Activated CD4-positive, alpha-beta T cell treated with anti-CD3 and anti-CD28 coated beads for 36 hours (primary cell): ENCODE measurements at regions not wholly inside any gene's neighbourhood (a gene's known extent, or its start where the extent isn't known, plus 50 kb on each side); places are given as distances from the start of the nearest gene placed in this dataset.
"Not testable (repeated sequence)": the region's sequence is repeated elsewhere in the genome, so short reads cannot be mapped to it uniquely, and the experiment has no call there.

ENCODE experiments used
- ATAC-seq: fragments of 200-7000 bp; cut with Tn5 transposase; one replicate; pipeline ENCODE4 v1.10.0; 2021; ENCODE audit warnings: mild to moderate bottlenecking, moderate library complexity
- CTCF ChIA-PET: fragments of 350-600 bp; sonication (Branson Sonifier 250); formaldehyde crosslinking; loops from one replicate; lab custom pipeline; 2021; ENCODE audit warnings: antibody characterized with exemption; lab: Charles Lee
- POLR2A ChIA-PET: fragments of 350-600 bp; sonication (Branson Sonifier 250); formaldehyde crosslinking; loops from one replicate; lab custom pipeline; 2021; ENCODE audit warnings: antibody characterized with exemption, inconsistent platforms; lab: Charles Lee
- DNase-seq: peaks from one replicate; pipeline ENCODE4 v3.0.0-alpha.2; 2020
- H3K27ac Mint-ChIP-seq: one replicate; pipeline ENCODE4 v1.8.0; 2021; ENCODE audit warnings: mixed read lengths
- H3K27me3 Mint-ChIP-seq: one replicate; pipeline ENCODE4 v1.8.0; 2021; ENCODE audit warnings: mixed read lengths
- H3K36me3 Mint-ChIP-seq: one replicate; pipeline ENCODE4 v1.8.0; 2021; ENCODE audit warnings: low read depth, mixed read lengths
- H3K4me1 Mint-ChIP-seq: one replicate; pipeline ENCODE4 v1.8.0; 2021; ENCODE audit warnings: mixed read lengths
- H3K4me3 Mint-ChIP-seq: one replicate; pipeline ENCODE4 v1.8.0; 2021; ENCODE audit warnings: mild to moderate bottlenecking, moderate library complexity, mixed read lengths
- H3K9me3 Mint-ChIP-seq: one replicate; pipeline ENCODE4 v1.8.0; 2021; ENCODE audit warnings: low read depth, mixed read lengths
- intact Hi-C, 2 experiments: fragments of 100-400 bp; cut with DNase I in 1 of 2; cut with micrococcal nuclease in 1 of 2; formaldehyde crosslinking; loops; one replicate each; pipeline versions ENCODE4 v1.14.2 to v1.15.1; 2022 to 2024; cut with DNase I, micrococcal nuclease

GRCh38 chrX:139475432-139475831 is 55.1 kb upstream of the F9 start:
- ChIA-PET POLR2A (no interaction called here), CTCF (no interaction called here)
- Mint-ChIP-seq H3K4me3 (no peak overlapping the region), H3K9me3 (no peaks in the 10 kb centered on the region), H3K27me3 (no peaks in the 10 kb centered on the region), H3K36me3 (no peaks in the 10 kb centered on the region), H3K4me1 (no peaks in the 10 kb centered on the region), H3K27ac (no peak overlapping the region)
- DNase-seq (no peak), ATAC-seq (no peak)
- intact Hi-C loops: no loop called here

- H3K9me3 Mint-ChIP-seq, H3K4me3 Mint-ChIP-seq, H3K27ac Mint-ChIP-seq, CTCF ChIA-PET, H3K27me3 Mint-ChIP-seq, ATAC-seq, H3K4me1 Mint-ChIP-seq, H3K36me3 Mint-ChIP-seq, DNase-seq, intact Hi-C loops, POLR2A ChIA-PET: not testable (repeated sequence)
Observed at GRCh38 chrX:139461945-139462344, 68.6 kb upstream of the F9 start.

- POLR2A ChIA-PET: no interaction called here
Observed at GRCh38 chrX:139454743-139455142, 75.8 kb upstream of the F9 start.

GRCh38 chrX:139448996-139449395 is 81.5 kb upstream of the F9 start:
- ATAC-seq: no peak
- Mint-ChIP-seq H3K27me3 (no peaks in the 10 kb centered on the region), H3K9me3 (peaks cover 2% of the 10 kb centered on the region), H3K4me3 (no peak overlapping the region), H3K27ac (no peak overlapping the region), H3K36me3 (no peaks in the 10 kb centered on the region), H3K4me1 (no peaks in the 10 kb centered on the region)
- intact Hi-C loops: no loop called here
- ChIA-PET POLR2A (no interaction called here), CTCF (no interaction called here)
- no peak for DNase-seq

More at GRCh38 chrX:139454743-139455142, 75.8 kb upstream of the F9 start:
- H3K4me3 Mint-ChIP-seq: no peak overlapping the region
- no peaks in the 10 kb centered on the region for H3K27me3 Mint-ChIP-seq
- CTCF ChIA-PET: no interaction called here
- intact Hi-C loops: no loop called here
- H3K4me1 Mint-ChIP-seq: no peaks in the 10 kb centered on the region
- no peak for DNase-seq
- no peaks in the 10 kb centered on the region for H3K9me3 Mint-ChIP-seq
- ATAC-seq: no peak
- H3K36me3 Mint-ChIP-seq: no peaks in the 10 kb centered on the region
- H3K27ac Mint-ChIP-seq: no peak overlapping the region

GRCh38 chrX:139446832-139447231 is 83.7 kb upstream of the F9 start:
- intact Hi-C loops: no loop called here
- H3K27ac Mint-ChIP-seq: no peak overlapping the region
- H3K36me3 Mint-ChIP-seq: no peaks in the 10 kb centered on the region
- DNase-seq (no peak), ATAC-seq (no peak)
- no peak overlapping the region for H3K4me3 Mint-ChIP-seq
- ChIA-PET CTCF (no interaction called here), POLR2A (no interaction called here)
- peaks cover 2% of the 10 kb centered on the region for H3K9me3 Mint-ChIP-seq
- H3K4me1 Mint-ChIP-seq: no peaks in the 10 kb centered on the region
- H3K27me3 Mint-ChIP-seq: no peaks in the 10 kb centered on the region

- Mint-ChIP-seq H3K27ac (no peak overlapping the region), H3K4me1 (no peaks in the 10 kb centered on the region), H3K27me3 (peaks cover 3% of the 10 kb centered on the region), H3K9me3 (no peaks in the 10 kb centered on the region), H3K4me3 (no peak overlapping the region), H3K36me3 (no peaks in the 10 kb centered on the region)
- ChIA-PET POLR2A (no interaction called here), CTCF (no interaction called here)
- ATAC-seq (no peak), DNase-seq (no peak)
- intact Hi-C loops: no loop called here
Observed at GRCh38 chrX:139429913-139430312, 100.6 kb upstream of the F9 start.

- intact Hi-C loops: no loop called here
- H3K27me3 Mint-ChIP-seq: no peaks in the 10 kb centered on the region
- CTCF ChIA-PET: no interaction called here
- no peak overlapping the region for H3K27ac Mint-ChIP-seq
- DNase-seq (no peak), ATAC-seq (no peak)
- H3K36me3 Mint-ChIP-seq: no peaks in the 10 kb centered on the region
- no peaks in the 10 kb centered on the region for H3K4me1 Mint-ChIP-seq
- no peak overlapping the region for H3K4me3 Mint-ChIP-seq
- H3K9me3 Mint-ChIP-seq: no peaks in the 10 kb centered on the region
- POLR2A ChIA-PET: no interaction called here
Observed at GRCh38 chrX:139423186-139423585, 107.4 kb upstream of the F9 start.

- H3K36me3 Mint-ChIP-seq, H3K9me3 Mint-ChIP-seq, H3K27me3 Mint-ChIP-seq, CTCF ChIA-PET, H3K4me1 Mint-ChIP-seq, H3K4me3 Mint-ChIP-seq, H3K27ac Mint-ChIP-seq, DNase-seq, ATAC-seq, POLR2A ChIA-PET, intact Hi-C loops: not testable (repeated sequence)
Observed at GRCh38 chrX:139398258-139398657, 132.3 kb upstream of the F9 start.

GRCh38 chrX:139388254-139388653 is 142.3 kb upstream of the F9 start:
- ATAC-seq: no peak
- POLR2A ChIA-PET: no interaction called here

GRCh38 chrX:139382529-139382928 is 148.0 kb upstream of the F9 start:
- no peak for ATAC-seq
- intact Hi-C loops: no loop called here

More at GRCh38 chrX:139388254-139388653, 142.3 kb upstream of the F9 start:
- Mint-ChIP-seq H3K4me1 (no peaks in the 10 kb centered on the region), H3K27ac (no peak overlapping the region), H3K36me3 (no peaks in the 10 kb centered on the region), H3K4me3 (no peak overlapping the region), H3K9me3 (no peaks in the 10 kb centered on the region), H3K27me3 (no peaks in the 10 kb centered on the region)
- intact Hi-C loops: no loop called here
- DNase-seq: no peak
- CTCF ChIA-PET: no interaction called here

GRCh38 chrX:139376547-139376946 is 154.0 kb upstream of the F9 start:
- CTCF ChIA-PET, H3K36me3 Mint-ChIP-seq, POLR2A ChIA-PET, H3K9me3 Mint-ChIP-seq, H3K27ac Mint-ChIP-seq, H3K27me3 Mint-ChIP-seq, H3K4me1 Mint-ChIP-seq, DNase-seq, ATAC-seq, intact Hi-C loops, H3K4me3 Mint-ChIP-seq: not testable (repeated sequence)

More at GRCh38 chrX:139382529-139382928, 148.0 kb upstream of the F9 start:
- CTCF ChIA-PET: no interaction called here
- no peak overlapping the region for H3K27ac Mint-ChIP-seq
- DNase-seq: no peak
- H3K27me3 Mint-ChIP-seq: no peaks in the 10 kb centered on the region
- H3K4me3 Mint-ChIP-seq: no peak overlapping the region
- H3K36me3 Mint-ChIP-seq: no peaks in the 10 kb centered on the region
- POLR2A ChIA-PET: no interaction called here
- peaks cover 2% of the 10 kb centered on the region for H3K9me3 Mint-ChIP-seq
- H3K4me1 Mint-ChIP-seq: no peaks in the 10 kb centered on the region

- peaks cover 2% of the 10 kb centered on the region for H3K27me3 Mint-ChIP-seq
- H3K9me3 Mint-ChIP-seq: no peaks in the 10 kb centered on the region
- ATAC-seq (no peak), DNase-seq (no peak)
- ChIA-PET POLR2A (no interaction called here), CTCF (no interaction called here)
- H3K4me1 Mint-ChIP-seq: no peaks in the 10 kb centered on the region
- intact Hi-C loops: no loop called here
- no peaks in the 10 kb centered on the region for H3K36me3 Mint-ChIP-seq
- no peak overlapping the region for H3K27ac Mint-ChIP-seq
- no peak overlapping the region for H3K4me3 Mint-ChIP-seq
Observed at GRCh38 chrX:139360356-139360755, 170.2 kb upstream of the F9 start.

- ATAC-seq, POLR2A ChIA-PET, CTCF ChIA-PET, H3K9me3 Mint-ChIP-seq, H3K36me3 Mint-ChIP-seq, H3K4me3 Mint-ChIP-seq, H3K4me1 Mint-ChIP-seq, H3K27me3 Mint-ChIP-seq, H3K27ac Mint-ChIP-seq, DNase-seq, intact Hi-C loops: not testable (repeated sequence)
Observed at GRCh38 chrX:139342594-139342991, 187.9 kb upstream of the F9 start.
